GM21447 (cell line): ENCODE measurements at regions not wholly inside any gene's neighbourhood (a gene's known extent, or its start where the extent isn't known, plus 50 kb on each side); places are given as distances from the start of the nearest gene placed in this dataset.

Experiments used
- ATAC-seq: cut with Tn5 transposase; IDR thresholded peaks from one replicate; pipeline ENCODE4 v1.9.1; 2021; ENCODE audit not compliant: unreplicated experiment

GRCh38 chr16:50469744-50470321 is 78.4 kb upstream of the NKD1 start:
- ATAC-seq: no peak

GRCh38 chr16:50469121-50469743 is 79.0 kb upstream of the NKD1 start:
- ATAC-seq: no peak

DNA sequence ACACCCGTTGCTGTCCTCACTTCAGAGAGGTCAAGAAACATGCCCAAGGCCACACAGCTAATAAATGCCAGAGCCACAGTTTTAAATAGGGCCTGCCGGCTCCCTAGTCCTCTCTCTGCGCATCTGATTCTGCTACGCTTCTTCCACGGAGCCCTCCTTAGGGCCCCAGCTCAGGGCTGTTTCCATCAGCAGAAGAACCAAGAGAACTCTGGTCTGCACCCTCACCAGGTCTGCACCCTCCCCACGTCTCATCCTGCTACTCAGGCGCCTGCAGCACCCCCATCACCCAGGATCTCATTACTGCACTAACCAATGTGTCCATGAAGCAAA is 79.5 kb upstream of the NKD1 start:
- ATAC-seq: no peak

DNA sequence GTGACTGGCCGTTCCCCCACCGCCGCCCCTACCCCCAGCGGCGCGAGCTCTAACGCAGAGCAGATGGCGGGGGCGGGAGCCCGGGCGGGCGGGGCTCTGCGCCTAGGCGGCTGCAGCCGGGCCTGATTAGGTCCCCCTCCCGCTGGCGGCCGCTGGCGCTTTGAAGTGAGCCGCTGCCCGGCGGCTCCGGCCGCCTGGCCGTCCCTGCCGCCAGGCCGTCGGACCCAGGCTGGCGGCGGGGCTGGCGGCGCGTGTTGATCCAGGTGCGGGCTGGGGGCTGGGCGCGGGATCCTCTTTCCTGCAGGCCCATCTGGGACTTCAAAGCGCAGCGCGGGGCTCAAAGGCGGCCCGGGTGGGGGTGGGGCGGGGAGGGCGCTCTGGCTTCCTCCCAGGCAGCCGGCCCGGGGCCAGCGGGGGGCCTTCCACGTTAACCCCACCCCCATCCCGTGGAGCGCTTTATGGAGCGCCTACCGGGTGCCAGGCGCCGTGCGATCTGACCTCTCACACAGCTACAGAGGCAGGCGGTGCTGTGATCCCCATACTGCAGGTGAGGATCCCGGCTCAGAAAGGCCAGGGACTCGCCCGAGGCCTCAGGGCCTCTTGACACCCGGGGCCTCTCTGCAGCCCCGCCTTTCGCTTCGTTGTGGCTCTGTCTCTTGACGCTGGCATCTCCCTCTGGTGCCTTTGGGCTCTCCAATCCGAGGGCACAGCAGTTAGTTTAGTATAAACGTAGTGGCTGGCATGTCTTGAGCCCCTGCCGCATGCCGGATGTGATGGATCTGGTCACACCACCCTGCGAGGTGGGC is 80.0 kb upstream of the NKD1 start:
- no peak for ATAC-seq

DNA sequence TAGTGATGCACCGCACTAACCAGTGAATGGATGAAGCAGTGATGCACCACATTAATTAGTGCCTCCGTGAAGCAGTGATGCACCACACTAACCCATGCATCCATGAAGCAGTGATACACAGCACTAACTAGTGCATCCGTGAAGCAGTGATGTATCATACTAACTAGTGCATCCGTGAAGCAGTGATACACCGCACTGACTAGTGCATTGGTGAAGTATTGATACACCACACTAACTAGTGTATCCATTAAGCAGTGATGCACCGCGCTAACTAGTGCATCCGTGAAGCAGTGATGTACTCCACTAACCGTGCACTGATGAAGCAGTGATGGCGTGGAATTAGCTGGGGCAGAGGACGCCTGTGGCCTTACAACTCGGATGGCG is 80.6 kb upstream of the NKD1 start:
- no peak for ATAC-seq

DNA sequence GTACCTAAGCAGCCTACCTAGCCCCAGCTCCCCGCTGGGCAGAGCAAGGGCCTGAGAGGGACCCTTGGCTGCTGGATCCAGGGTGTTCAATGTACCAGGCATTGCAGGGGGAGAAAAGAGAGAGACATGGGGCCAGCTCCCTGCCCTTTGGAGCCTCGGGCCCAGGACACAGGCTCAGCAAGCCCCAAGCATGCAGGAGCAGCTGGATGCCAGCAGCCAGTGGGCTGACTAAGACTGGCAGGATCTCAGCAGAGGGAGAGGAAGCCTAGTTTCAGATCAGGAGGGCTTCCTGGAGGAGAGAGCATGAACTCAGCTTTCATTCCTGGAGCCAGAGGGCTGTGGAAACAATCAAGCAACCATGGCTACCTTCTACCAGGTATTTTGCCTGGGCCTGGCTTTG is 82.0 kb upstream of the NKD1 start:
- no peak for ATAC-seq

DNA sequence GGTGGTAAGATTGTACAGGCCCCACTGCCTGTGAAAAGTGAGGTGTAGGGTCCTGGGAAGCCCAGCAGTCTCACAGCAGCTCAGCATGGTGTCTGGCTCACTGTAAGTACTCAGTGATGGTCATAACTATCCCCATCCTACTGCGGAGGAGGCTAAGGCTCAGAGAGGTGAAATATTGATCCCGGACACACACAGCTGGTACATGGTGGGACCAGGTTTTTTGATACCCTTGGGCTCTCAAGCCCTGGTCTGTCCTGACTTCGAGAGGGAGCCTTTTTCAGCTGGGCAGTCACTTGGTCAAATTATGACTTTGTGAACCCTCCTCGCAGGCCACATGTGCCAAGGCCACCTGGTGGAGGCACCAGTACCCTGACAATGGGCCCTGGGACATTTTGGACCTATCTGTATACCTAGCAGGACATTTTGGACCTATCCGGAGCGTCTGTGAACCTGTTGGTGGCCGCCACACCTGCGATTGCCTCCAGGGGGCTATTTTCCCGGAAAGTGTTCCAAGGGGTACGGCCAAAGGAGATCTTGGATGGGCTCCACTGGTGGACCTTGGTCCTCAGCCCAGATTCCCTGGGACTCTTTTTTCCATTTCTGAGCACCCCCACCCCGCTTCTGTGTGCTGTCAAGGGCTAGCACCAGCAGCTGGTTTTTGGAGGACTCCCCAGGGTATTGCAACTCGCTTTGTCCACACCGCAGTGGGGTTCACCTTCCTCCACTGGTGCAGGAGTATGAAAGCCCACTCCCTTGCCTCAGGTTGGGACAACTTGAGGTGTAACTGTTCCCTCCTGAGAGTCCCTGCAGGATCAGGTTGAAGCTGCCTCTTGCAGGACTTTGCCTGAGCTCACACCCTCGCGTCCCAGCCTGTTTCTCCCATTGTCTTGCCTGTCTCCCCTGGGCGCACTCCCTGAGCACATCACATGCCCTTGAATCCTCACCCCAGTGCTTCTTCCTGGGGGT is 83.6 kb upstream of the NKD1 start:
- ATAC-seq: no peak

- no peak for ATAC-seq
Observed at GRCh38 chr16:50463581-50464324, 84.4 kb upstream of the NKD1 start.

DNA sequence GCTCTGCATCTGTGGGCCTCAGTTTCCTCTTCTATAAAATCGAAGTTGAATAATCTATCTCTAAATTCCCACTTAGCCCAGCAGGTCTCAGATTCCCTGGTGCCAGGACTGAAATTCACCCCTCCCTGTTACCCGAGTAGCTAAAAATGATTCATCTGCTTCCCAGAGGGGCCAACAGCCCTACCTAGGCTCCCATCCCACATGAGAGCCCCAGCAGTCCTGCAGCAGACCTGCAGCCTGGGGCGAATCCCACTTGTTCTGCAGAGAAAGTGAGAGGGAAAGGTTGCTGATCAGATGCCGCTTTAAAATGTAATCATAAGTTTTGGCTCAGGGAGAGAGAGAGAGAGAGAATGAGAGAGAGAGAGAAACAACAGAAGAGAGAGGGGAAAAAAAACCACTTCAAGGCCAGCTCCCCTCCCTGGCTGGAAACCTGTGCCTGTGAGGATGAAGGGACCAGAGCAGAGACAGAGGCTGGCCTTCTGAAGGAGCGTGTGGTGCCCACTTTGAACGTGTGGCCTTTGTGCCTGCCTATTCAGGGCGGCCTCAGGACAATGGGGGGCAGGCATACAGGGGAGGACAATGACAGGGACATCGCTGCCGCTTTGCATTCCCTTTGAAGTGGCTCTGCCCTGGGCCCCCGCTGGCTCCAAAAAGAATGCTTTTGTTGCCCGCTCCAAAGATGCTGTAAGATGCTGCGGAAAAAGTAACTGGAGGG is 85.2 kb upstream of the NKD1 start:
- ATAC-seq: no peak

DNA sequence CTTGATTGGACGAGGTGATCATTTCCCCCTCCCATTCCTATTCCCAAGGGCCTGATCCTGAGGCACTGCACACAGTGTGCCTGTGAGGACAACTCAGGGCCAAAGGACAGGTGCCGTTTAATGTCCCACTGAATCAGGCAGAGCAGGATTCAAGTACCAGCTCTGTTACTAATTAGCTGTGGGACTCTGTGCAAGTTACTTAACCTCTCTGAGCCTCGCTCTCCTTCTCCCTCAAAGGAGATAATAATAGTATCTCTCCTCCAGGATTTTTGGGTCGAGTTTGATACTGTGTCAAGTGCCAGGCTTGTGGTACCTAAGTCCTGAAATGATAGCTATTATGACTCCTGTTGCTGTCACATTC is 86.8 kb upstream of the NKD1 start:
- ATAC-seq: no peak

DNA sequence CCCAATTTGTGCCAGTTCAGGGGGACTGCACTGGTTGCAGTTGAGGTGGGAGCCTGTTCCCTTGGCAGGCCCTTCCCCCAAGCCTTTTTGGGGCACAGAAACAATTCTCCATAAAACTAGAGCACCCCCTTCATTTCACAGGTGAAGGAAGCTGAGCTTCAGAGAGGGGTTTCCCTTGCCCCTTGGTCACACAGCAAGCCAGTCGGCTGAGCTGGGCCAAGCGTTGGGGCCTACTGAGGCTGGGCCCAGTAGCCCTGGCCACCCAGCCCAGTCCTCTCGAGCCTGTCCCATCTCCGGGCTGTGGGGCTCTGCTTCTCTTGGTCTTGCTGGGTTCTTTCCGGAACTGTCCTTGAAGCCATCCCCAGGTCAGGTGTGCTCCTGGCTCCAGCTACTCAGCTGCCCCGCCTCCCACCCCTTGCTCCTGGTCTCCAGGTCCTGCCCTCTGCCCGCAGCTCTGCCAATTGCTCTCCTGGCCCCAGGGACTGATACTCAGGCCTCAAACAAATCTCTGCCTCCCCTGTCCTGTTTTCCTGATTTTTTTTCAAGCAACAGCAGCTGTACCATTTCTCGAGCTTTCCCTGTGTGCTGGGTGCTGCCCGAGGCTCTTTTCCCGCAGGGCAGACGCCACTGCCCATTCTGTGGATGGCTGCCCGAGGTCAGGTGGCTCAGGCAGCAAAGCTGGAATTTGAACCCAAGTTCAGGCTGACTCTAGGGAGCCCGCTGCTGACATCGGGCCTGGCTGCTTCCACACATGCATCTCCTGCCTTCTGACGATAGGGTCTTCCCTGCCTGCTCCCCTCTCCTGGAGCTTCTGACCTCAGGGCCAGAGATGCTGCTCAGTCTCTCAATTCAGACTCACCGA is 87.4 kb upstream of the NKD1 start:
- no peak for ATAC-seq

- no peak for ATAC-seq
Observed at GRCh38 chr16:50459496-50460080, 88.6 kb upstream of the NKD1 start.

DNA sequence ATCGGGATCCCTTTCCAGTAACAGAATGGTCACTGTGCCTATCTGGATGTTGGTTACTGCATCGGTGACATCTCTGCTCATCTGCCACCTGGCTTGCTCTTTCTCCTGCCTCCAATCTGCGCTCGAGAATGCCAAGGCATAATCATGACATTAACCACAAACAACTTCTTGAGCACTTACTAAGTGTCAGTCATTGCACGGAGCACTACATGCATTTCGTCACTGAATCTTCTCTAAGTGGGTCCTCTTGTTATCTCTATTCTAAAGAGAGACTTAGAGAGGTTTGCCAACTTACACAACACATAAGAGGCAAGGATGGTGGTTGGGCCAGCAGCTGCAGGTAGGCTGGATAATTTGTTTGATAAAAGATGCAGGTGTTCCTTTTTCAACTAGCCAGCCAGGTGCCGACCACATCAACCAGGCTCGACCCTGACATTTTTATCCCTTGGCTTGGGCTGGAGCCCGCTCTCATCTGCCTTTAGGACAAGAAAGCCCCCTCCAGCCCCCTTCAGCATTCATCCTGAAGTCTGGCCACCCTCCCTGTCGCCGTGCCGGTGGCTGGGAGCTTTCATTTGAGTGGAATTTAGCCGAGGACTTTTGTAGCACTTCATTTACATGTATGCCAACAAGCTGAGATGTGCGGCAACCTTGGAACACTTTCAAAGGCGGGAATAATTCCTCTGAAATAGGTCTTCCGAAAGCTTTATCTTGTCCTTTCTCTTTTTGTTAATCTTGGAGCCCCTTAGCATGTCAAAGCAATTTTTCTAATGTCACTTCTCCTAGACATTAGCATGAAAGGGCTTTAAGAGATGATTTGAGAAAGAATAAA is 89.3 kb upstream of the NKD1 start:
- ATAC-seq: no peak

DNA sequence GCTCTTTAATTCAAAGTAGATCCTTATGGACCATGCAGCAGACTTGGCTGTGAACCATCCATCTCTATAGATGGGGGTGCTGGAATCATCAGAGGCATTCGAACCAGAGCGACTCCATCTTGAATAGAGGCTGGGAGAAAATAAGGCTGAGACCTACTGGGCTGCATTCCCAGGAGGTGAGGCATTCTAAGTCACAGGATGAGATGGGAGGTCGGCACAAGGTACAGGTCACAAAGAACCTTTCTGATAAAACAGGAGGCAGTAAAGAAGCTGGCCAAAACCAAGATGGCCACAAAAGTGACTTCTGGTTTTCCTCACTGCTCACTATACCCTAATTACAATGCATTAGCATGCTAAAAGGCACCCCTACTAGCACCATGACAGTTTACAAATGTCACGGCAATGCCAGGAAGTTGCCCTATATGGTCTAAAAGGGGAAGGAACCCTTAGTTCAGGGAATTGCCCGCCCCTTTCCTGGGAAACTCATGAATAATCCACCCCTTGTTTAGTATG is 89.2 kb upstream of the BRD7 start:
- no peak for ATAC-seq

- no peak for ATAC-seq
Observed at GRCh38 chr16:50457423-50457822, 88.6 kb upstream of the BRD7 start.

- ATAC-seq: no peak
Observed at GRCh38 chr16:50455288-50455845, 86.6 kb upstream of the BRD7 start.

DNA sequence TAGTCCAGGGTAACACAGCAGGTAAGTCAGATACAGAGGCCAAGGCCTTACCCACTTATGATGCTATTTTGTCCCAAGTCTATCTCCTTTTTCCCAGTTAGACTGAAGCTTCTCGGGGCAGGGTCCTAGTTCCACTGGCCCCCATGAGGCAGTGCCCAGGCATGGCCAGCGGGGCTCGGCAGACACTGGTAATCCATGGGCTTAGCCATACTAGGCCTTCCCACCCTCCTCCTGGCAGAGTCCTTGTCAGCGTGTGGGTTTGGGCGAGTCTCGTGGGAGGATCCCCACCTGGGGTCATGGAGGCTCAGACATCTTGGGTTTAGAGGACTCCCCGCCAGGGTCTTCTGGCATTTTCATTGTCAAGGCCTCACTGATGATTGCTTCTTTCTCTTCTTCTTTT is 84.7 kb upstream of the BRD7 start:
- ATAC-seq: no peak
